GM23338 (cell line): ENCODE measurements at regions not wholly inside any gene's neighbourhood (a gene's known extent, or its start where the extent isn't known, plus 50 kb on each side); places are given as distances from the start of the nearest gene placed in this dataset.

Experiments
- CREB1 ChIP-seq: fragments of 250-450 bp; sonication (Bioruptor Pico); IDR thresholded peaks from 2 replicates; pipeline ENCODE4 v1.5.0; 2020; ENCODE audit warnings: low read depth, mild to moderate bottlenecking, moderate library complexity
- CTCF ChIP-seq, 2 experiments: fragments of 200-600 bp in 1 of 2; sonication (generic) in 1 of 2; conservative IDR thresholded peaks; 2 replicates each; pipeline versions ENCODE4 v1.5.1 to v1.6.1; 2016 to 2017; ENCODE audit warnings: antibody characterized with exemption in 2 of 2, low read depth in 2 of 2, mild to moderate bottlenecking in 2 of 2, moderate library complexity in 1 of 2
- EZH2 ChIP-seq: fragments of 200-600 bp; sonication (generic); IDR thresholded peaks from one replicate; pipeline ENCODE4 v1.8.0; 2017; ENCODE audit warnings: antibody characterized with exemption, mild to moderate bottlenecking, low read depth; ENCODE audit not compliant: unreplicated experiment
- EZH2phosphoT487 ChIP-seq: fragments of 200-600 bp; sonication (generic); IDR thresholded peaks from one replicate; pipeline ENCODE4 v1.8.1; 2018; ENCODE audit warnings: antibody characterized with exemption; ENCODE audit not compliant: unreplicated experiment
- POLR2AphosphoS5 ChIP-seq: IDR thresholded peaks from 2 replicates; pipeline ENCODE4 v1.6.1; 2016; ENCODE audit warnings: antibody characterized with exemption, low read depth
- REST ChIP-seq: IDR thresholded peaks from one replicate; pipeline ENCODE4 v1.6.1; 2018; ENCODE audit warnings: antibody characterized with exemption; ENCODE audit not compliant: unreplicated experiment
- ZNF331 ChIP-seq: fragments of 250-450 bp; sonication (Bioruptor Pico); IDR thresholded peaks from 2 replicates; pipeline ENCODE4 v1.5.0; 2020; ENCODE audit warnings: low read depth, mild to moderate bottlenecking, moderate library complexity

- TF ChIP-seq POLR2AphosphoS5 (no peak), EZH2phosphoT487 (no peak), CTCF (conservative IDR thresholded peaks at IDR 0.05; ENCODE audit: low read depth in 2 of 2) (no peak), REST (no peak), EZH2 (no peak), CREB1 (no peak), ZNF331 (CRISPR knock-in tag) (no peak)
Observed at GRCh38 chr1:79561521-79561978, 555.0 kb upstream of the ADGRL4 start.
